ENCODE measurements at regions not wholly inside any gene's neighbourhood (a gene's known extent, or its start where the extent isn't known, plus 50 kb on each side); places are given as distances from the start of the nearest gene placed in this dataset.

GRCh38 chr12:42696406-42697149, 107.0 kb upstream of the PRICKLE1 start:
- DNase-seq (ENCODE audit: low read depth in 4 of 4, low spot score in 1 of 4), result no peak

- no peak for DNase-seq (ENCODE audit: low read depth in 4 of 4, low spot score in 1 of 4)
Observed at GRCh38 chr12:42695490-42695995, 106.0 kb upstream of the PRICKLE1 start.

GRCh38 chr12:42692749-42693148, 103.2 kb upstream of the PRICKLE1 start:
- no peak for DNase-seq (ENCODE audit: low read depth in 4 of 4, low spot score in 1 of 4)

GRCh38 chr12:42691991-42692557, 102.5 kb upstream of the PRICKLE1 start:
- no peak for DNase-seq (ENCODE audit: low read depth in 4 of 4, low spot score in 1 of 4)

- DNase-seq (ENCODE audit: low read depth in 4 of 4, low spot score in 1 of 4), result no peak
Observed at GRCh38 chr12:42690264-42690663, 100.7 kb upstream of the PRICKLE1 start.

GRCh38 chr12:42689699-42690098, 100.2 kb upstream of the PRICKLE1 start:
- DNase-seq (ENCODE audit: low read depth in 4 of 4, low spot score in 1 of 4), result no peak

- DNase-seq (ENCODE audit: low read depth in 4 of 4, low spot score in 1 of 4), result no peak
Observed at GRCh38 chr12:42686514-42687172, 97.1 kb upstream of the PRICKLE1 start.

GRCh38 chr12:42684802-42685071, 95.2 kb upstream of the PRICKLE1 start:
- DNase-seq (ENCODE audit: low read depth in 4 of 4, low spot score in 1 of 4), result no peak

- no peak for DNase-seq (ENCODE audit: low read depth in 4 of 4, low spot score in 1 of 4)
Observed at GRCh38 chr12:42683933-42684801, 94.6 kb upstream of the PRICKLE1 start.

- no peak for DNase-seq (ENCODE audit: low read depth in 4 of 4, low spot score in 1 of 4)
Observed at GRCh38 chr12:42683266-42683665, 93.7 kb upstream of the PRICKLE1 start.

GRCh38 chr12:42679466-42679865, 89.9 kb upstream of the PRICKLE1 start:
- no peak for DNase-seq (ENCODE audit: low read depth in 4 of 4, low spot score in 1 of 4)

GRCh38 chr12:42677461-42677860, 87.9 kb upstream of the PRICKLE1 start:
- DNase-seq (ENCODE audit: low read depth in 4 of 4, low spot score in 1 of 4), result no peak

- DNase-seq (ENCODE audit: low read depth in 4 of 4, low spot score in 1 of 4), result no peak
Observed at GRCh38 chr12:42673535-42673934, 84.0 kb upstream of the PRICKLE1 start.

- DNase-seq (ENCODE audit: low read depth in 4 of 4, low spot score in 1 of 4), result no peak
Observed at GRCh38 chr12:42670719-42671118, 81.2 kb upstream of the PRICKLE1 start.

- no peak for DNase-seq (ENCODE audit: low read depth in 4 of 4, low spot score in 1 of 4)
Observed at GRCh38 chr12:42669553-42669952, 80.0 kb upstream of the PRICKLE1 start.

- DNase-seq (ENCODE audit: low read depth in 4 of 4, low spot score in 1 of 4), result no peak
Observed at GRCh38 chr12:42666671-42667243, 77.2 kb upstream of the PRICKLE1 start.

- no peak for DNase-seq (ENCODE audit: low read depth in 4 of 4, low spot score in 1 of 4)
Observed at GRCh38 chr12:42663621-42664020, 74.1 kb upstream of the PRICKLE1 start.

GRCh38 chr12:42660968-42661937, 71.7 kb upstream of the PRICKLE1 start:
- DNase-seq (ENCODE audit: low read depth in 4 of 4, low spot score in 1 of 4), result no peak

- DNase-seq (ENCODE audit: low read depth in 4 of 4, low spot score in 1 of 4), result no peak
Observed at GRCh38 chr12:42660117-42660516, 70.6 kb upstream of the PRICKLE1 start.

- no peak for DNase-seq (ENCODE audit: low read depth in 4 of 4, low spot score in 1 of 4)
Observed at GRCh38 chr12:42652048-42652447, 62.5 kb upstream of the PRICKLE1 start.

All from stimulated activated CD4-positive, alpha-beta T cell treated with anti-CD3 and anti-CD28 coated beads, Interleukin-1b, Interleukin-23, amount 100 ng/mL, for 24 hours (primary cell).